ENCODE measurements at regions not wholly inside any gene's neighbourhood (a gene's known extent, or its start where the extent isn't known, plus 50 kb on each side); places are given as distances from the start of the nearest gene placed in this dataset.

GRCh38 chr6:140346428-140346827 lies 972.0 kb upstream of the CITED2 start:
- Histone ChIP-seq H3K27me3 (no peaks in the 10 kb centered on the region), H3K27ac (peak overlapping the region in 10 of 12 donors; percentile 30 to 64 (median 50)), H3K9me3 (no peaks in the 10 kb centered on the region), H3K4me3 (no peak overlapping the region), H3K36me3 (no peaks in the 10 kb centered on the region), H3K4me1 (peaks cover 0 to 26% (median 2%) of the 10 kb centered on the region in 12 donors)
- TF ChIP-seq, protein P1, sequence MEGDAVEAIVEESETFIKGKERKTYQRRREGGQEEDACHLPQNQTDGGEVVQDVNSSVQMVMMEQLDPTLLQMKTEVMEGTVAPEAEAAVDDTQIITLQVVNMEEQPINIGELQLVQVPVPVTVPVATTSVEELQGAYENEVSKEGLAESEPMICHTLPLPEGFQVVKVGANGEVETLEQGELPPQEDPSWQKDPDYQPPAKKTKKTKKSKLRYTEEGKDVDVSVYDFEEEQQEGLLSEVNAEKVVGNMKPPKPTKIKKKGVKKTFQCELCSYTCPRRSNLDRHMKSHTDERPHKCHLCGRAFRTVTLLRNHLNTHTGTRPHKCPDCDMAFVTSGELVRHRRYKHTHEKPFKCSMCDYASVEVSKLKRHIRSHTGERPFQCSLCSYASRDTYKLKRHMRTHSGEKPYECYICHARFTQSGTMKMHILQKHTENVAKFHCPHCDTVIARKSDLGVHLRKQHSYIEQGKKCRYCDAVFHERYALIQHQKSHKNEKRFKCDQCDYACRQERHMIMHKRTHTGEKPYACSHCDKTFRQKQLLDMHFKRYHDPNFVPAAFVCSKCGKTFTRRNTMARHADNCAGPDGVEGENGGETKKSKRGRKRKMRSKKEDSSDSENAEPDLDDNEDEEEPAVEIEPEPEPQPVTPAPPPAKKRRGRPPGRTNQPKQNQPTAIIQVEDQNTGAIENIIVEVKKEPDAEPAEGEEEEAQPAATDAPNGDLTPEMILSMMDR (IDR thresholded peaks at IDR 0.05) = no peak
- TF ChIP-seq POLR2A (IDR thresholded peaks at IDR 0.05) = no peak
- DNase-seq (no peak), ATAC-seq (peak; percentile 45 to 75 (median 62))
- intact Hi-C loops (cut with DNase I) = no loop called here
- WGBS, 4 donors = 26 to 32% (median 30%) methylated on average over 5 of the region's 5 CpGs

- peaks cover 0 to 1% (median 0%) of the 10 kb centered on the region in 12 donors for H3K9me3 ChIP-seq
- peaks cover 0 to 26% (median 2%) of the 10 kb centered on the region in 12 donors for H3K4me1 ChIP-seq
- ATAC-seq = no peak
- 50 to 74% (median 57%) methylated on average over 3 of the region's 3 CpGs for WGBS, 4 donors
- no peaks in the 10 kb centered on the region for H3K27me3 ChIP-seq
- no peak for DNase-seq
- H3K27ac ChIP-seq = peak overlapping the region in 10 of 12 donors; percentile 30 to 64 (median 50)
- H3K36me3 ChIP-seq = no peaks in the 10 kb centered on the region
- intact Hi-C loops (cut with DNase I) = no loop called here
- no peak overlapping the region for H3K4me3 ChIP-seq
- TF ChIP-seq, protein P1 (IDR thresholded peaks at IDR 0.05) = no peak
Observed at GRCh38 chr6:140345935-140346334, 971.5 kb upstream of the CITED2 start.

GRCh38 chr6:140344142-140344913 lies 969.9 kb upstream of the CITED2 start:
- intact Hi-C loops (cut with DNase I) = no loop called here
- Histone ChIP-seq H3K4me1 (peaks cover 0 to 26% (median 2%) of the 10 kb centered on the region in 12 donors), H3K9me3 (peaks cover 0 to 7% (median under 1%) of the 10 kb centered on the region in 12 donors), H3K36me3 (no peaks in the 10 kb centered on the region), H3K27me3 (no peaks in the 10 kb centered on the region), H3K27ac (peak overlapping the region in 7 of 12 donors; percentile 8 to 63 (median 50)), H3K4me3 (no peak overlapping the region)
- ATAC-seq = peak; percentile 64 to 74 (median 68)
- DNase-seq = no peak
- 94 to 99% (median 97%) methylated on average over 1 of the region's 1 CpG for WGBS, 4 donors
- TF ChIP-seq, protein P1 (IDR thresholded peaks at IDR 0.05) = no peak
- no peak for TF ChIP-seq POLR2A (IDR thresholded peaks at IDR 0.05)

DNA sequence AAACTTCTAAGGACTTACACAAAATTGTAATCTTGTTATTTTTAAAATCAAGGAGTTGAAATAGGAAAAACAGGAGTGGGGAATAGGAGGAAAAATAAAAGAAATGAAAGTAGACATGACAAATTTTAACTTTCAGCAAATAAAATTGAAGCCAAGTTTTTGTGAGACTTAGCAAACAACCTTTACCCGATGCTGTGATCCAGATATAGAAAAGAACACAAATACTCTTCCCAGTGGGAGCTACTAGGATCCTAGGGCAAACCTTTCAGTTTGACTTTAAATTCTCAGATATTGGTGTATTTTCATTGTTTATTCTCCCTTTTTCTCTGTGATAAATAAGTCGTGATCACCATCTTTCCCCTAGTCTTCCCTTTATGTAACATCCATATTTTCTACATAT lies 968.7 kb upstream of the CITED2 start:
- H3K4me1 ChIP-seq = peaks cover 0 to 24% (median 2%) of the 10 kb centered on the region in 12 donors
- intact Hi-C loops (cut with DNase I) = no loop called here
- H3K9me3 ChIP-seq = peaks cover 0 to 10% (median 2%) of the 10 kb centered on the region in 12 donors
- 71 to 83% (median 81%) methylated on average over 2 of the region's 2 CpGs for WGBS, 4 donors
- no peak overlapping the region for H3K4me3 ChIP-seq
- TF ChIP-seq, protein P1 (IDR thresholded peaks at IDR 0.05) = no peak
- no peak for TF ChIP-seq POLR2A (IDR thresholded peaks at IDR 0.05)
- no peaks in the 10 kb centered on the region for H3K36me3 ChIP-seq
- no peak overlapping the region for H3K27ac ChIP-seq
- no peak for DNase-seq
- H3K27me3 ChIP-seq = no peaks in the 10 kb centered on the region
- no peak for ATAC-seq

Measured in heart left ventricle (tissue), 16 donors.